NCI-H2171 treated with DMSO at 0.1 percent for 48 hours (cell line): ENCODE measurements at regions not wholly inside any gene's neighbourhood (a gene's known extent, or its start where the extent isn't known, plus 50 kb on each side); places are given as distances from the start of the nearest gene placed in this dataset.

ENCODE experiments used
- DNase-seq: peaks from one replicate; lab custom pipeline; 2025; lab: John Stamatoyannopoulos, UW

DNA sequence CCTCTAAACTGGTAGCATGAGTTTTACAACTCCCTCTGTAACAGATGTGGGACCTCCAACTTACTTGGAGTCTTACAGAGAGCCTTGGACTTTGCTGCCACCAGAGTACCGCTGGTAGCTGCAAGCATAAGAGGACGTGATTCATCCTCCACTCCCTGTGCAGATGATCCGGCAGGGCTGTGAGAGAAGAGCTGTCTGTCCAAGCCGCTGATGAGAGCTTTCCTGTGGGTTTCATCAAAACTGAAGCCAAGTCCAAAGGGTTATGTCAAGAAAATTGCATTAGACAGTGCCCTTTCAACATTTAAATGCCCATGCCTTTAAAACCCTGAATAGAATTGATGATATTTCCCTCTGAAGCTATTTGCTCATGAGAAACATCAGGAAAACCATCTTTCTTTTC lies 85.8 kb downstream of the LLPH start:
- no peak for DNase-seq

DNA sequence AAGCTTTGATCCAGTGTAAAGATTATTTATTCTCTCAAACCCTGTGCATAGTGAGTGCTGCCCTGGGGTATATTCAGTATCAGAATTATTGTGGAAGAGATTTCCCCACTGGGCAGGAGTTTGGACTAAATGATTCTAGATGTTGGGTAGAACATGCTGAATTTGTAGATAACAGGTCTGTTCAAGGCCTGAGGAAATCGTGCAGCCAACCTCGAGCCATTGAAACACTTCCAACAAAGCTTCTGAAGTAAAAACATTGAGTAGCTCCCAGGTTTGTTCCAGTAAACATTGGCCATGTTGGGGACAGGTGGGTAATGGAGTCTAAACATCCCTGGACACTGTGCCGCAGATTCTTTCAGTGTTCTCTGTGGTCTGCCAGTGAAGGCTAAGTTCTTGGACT lies 87.5 kb downstream of the LLPH start:
- DNase-seq, result no peak

DNA sequence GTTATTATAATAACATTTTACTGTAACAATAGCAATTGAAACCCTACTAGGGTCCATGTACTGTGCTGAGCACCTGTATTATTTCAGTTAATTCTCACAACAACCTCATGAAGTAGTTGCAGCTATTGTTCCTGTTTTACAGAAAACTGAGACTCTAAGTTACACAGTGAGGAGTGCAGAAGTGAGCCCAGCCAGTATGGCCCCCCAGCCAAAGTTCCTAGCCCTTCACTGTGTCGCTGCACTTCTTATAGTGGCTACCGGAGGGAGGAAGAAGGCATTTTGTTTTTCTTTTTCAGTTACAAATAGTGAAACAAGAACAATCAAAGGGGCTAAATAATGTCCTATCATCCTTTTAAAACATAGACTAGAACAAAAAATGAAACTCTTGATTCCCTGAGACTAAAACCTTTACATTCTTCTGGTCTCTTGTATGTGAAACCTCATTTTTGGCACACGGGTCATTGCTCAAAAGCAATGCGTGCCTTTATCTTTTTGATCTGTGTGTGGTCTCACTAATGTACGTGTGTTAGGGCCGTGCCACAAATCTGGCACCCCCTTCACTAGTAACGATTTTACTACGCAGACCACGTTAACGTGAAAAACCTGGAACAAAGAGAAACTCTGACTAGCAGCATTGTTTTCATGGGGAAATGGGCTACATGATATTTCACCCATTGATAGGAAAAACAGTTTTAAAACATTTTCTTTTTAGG lies 88.7 kb downstream of the LLPH start:
- no peak for DNase-seq

DNA sequence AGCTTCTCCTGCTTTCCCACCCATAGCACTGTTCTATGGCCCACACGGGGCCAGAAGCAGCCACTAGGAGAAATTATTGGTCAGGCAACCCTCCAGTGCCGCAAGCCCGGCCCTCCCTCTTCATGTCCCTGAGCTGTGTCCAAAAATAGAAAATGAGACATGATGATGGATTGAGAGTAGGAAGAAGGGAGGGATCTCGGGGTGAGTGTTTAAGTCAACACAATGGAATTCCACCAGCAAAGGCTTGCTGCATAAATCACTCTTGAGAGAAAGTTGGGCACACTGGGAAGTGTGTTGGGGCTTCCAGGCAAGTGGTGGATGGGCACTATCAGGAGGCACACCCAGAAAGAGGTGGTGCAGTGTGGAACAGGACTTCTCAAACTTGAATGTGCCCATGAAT lies 94.2 kb downstream of the LLPH start:
- DNase-seq, result no peak

DNA sequence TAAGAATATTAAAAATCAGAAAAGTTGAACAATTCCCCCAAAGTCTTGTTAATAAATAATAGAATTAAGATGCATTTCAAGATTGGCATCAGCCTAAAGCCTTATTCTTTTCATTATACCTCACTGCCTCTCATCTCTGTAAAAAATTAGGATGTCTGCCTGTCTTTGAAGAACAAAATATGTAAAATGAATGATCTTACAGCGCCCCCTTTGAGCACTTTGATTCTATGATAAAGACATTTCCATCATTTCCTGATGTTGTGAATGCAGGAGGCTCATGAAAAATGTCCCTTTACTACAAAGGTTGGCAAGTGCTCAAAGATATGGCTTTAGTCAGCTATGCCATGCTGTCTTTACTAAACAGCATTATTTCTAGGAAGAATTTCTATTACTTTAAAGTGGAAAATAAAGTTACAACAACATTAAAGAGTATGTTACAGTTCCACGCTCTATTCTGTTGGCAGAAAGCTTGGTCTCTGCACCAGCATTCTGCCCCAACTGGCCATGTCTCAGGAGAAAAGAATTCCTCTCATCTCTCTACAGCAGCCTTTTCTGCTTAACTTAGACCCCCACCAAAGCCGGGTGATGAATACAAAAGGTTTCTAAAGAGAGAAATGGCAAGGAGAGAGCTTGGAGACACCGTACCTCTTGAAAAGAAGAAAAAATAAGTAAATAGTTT lies 95.1 kb downstream of the LLPH start:
- DNase-seq, result no peak

DNA sequence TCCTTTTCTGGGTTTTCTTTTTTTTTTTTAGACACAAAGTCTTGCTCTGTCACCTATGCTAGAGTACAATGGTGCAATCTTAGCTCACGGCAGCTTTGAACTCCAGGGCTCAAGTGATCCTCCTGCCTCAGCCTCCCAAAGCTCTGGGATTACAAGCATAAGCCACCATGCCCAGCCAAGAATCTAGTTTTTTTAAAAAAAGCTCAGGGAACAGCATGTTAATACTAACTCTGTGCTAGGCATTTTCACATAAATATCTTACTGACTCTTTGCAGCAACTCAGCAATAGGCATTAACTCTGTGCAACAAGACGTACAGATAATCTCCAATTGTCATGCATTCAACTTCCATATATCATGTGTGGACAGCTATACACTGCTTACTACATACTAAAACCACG lies 97.4 kb downstream of the LLPH start:
- DNase-seq, result no peak

DNA sequence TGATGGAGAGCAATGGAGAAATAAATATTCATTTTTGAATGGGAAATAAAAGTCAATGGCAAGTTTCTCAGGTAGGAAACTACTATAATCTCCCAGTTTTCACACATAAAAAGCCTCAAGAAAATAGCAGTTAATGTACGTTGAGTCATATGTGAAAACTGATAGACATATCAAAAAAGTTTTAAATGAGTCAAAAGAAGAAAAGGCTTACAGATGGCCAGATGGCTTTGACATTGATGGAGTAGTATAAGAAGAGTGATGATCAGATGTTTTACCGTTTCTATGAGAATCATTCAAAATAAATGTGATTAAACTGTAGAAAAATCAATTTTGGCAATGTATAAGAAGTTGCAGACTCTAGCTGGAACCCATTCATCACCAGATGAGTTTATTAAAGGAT lies 97.8 kb downstream of the LLPH start:
- DNase-seq, result no peak

DNA sequence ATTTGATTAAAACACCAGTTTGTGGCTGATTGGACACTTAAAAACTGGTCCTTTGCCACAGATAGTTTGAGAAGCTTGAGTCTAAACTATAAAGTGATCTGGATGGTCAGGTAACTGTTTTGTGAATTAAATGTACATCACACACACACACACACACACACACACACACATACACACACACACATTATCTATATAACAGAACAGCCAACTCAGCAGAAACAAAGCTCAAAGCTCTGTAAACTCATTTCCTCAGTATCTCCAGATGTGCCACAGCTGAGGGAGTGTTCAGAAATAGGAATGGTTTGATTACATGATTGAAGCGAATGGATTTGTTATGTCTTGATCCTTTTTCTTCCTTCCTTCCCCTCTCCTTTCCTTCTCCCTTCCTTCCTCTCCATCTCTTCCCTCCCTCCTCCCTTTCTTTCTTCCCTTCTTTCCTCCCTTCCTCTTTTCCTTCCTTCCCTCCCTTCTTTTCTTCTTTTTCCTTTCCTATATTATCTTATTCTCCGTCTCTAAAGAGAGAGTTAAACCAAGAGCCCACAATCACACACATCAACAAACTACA lies 100.3 kb downstream of the LLPH start:
- DNase-seq, result no peak

DNA sequence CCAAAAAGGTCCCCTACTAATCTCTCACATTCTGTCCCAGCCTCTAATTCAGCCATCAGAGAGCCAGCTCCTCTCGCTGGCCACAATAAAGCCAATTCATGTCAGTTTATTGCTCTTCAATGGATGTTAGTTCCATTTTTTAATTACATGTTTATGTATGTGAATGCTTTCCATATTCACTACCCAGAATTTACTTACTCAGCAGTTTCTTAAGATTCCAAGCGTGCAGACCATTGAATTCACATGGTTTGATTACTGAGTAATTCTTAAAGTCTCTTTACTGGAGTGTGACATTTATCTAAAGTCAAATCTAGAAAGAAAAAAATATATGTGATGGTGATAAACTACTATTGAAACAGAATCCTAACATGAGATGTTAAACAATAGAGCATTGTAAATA lies 102.2 kb downstream of the LLPH start:
- no peak for DNase-seq

DNA sequence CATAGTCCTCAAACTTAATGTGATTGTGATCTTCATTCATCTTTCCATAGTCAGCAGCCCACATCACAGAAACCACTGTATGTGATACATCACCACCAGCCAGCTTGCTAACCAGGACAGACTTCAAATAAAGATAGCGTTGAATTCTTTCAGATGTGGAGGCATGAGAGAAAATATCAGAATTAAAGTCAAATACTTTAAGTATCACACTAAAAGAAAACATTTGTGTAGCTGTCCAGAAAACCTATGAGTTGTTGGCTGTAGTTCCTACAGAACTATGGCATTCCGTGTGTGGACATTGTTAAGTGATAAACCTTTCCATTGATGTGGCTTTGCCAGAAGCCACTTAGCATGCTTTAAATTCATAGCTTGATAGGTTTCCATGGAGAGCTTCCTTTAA lies 105.1 kb downstream of the LLPH start:
- DNase-seq, result no peak

DNA sequence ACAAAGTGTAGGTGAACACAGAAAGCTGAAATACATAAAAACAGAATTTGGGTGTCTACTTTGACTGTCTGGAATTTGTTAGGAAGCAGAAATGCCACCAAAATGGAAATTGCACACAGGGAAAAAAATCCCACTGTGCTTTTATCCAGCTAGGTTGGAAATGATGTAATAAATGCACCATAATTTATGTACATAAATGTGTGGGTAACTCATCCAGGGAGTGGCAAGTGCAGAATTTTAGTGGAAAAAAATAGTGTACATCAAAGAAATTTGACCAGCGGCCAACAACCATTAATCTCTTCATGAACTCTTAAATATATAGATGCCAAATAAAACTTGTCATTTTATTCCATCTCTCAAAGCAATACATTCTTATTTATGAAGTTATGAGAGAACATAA lies 105.6 kb downstream of the LLPH start:
- DNase-seq, result no peak

DNA sequence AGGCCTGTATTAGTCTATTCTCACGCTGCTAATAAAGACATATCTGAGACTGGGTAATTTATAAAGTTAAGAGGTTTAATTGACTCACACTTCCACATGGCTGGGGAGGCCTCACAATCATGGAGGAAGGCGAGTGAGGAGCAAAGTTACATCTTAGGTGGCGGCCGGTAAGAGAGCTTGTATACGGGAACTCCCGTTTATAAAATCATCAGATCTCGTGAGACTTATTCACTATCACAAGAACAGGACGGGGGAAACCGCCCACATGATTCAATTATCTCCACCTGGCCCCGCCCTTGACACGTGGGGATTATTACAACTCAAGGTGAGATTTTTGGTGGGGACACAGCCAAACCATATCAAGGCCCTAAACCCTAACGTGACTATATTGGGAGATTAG lies 110.1 kb downstream of the LLPH start:
- DNase-seq, result no peak

DNA sequence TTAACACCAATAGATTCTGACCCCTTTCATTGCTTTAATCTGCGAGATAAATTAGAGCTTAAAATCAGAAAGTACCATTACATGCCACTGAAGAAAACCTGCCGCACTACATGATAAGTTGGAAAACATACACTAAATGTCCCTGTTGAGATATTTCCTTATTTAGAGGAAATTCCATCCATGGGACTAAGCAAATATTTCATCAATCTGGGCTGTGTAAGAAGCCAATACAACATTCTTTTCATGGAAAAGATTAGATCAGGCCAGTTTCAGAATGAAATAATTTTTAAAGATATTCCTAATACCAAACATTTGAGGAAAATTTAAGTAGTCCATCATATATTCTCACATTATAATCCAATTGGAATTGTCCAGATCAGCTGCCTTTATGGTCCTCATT lies 112.8 kb downstream of the LLPH start:
- DNase-seq, result no peak
